ENCODE measurements at regions not wholly inside any gene's neighbourhood (a gene's known extent, or its start where the extent isn't known, plus 50 kb on each side); places are given as distances from the start of the nearest gene placed in this dataset.

DNA sequence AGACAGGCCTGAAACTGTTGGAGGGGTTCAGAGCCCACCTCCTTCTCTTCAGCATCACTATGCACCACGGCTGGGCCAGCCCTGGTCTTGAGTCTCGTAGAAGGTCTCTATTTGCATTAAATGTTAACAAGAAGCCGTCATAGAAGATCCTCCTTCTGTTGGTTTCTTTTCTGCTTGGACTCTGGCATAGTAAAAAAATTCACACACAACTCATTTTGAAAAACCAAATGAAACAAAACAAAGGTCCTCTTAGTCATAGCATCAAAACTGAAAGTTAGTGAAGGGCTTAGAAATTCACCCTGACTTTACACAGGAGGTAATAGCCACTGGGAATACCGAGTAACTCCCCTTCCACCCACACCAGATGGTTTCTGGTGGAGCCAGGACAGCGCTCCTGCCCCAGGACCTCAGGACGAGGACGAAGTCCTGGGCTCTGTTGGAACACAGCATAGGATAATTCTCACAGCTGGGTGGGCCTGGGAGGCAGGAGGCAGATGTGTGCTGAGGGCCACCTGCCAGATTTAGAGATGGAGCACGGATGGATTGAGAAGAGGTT lies 248.4 kb upstream of the KLF6 start:
- TF ChIP-seq TEAD4 (IDR thresholded peaks at IDR 0.05; ENCODE audit: low read length) = no peak
- TF ChIP-seq TEAD4 (CRISPR knock-in tag; IDR thresholded peaks at IDR 0.05; ENCODE audit: borderline replicate concordance) = no peak
- TF ChIP-seq E2F1 (CRISPR knock-in tag; IDR thresholded peaks at IDR 0.05) = no peak
- TF ChIP-seq HDAC2 (IDR thresholded peaks at IDR 0.05) = no peak
- TF ChIP-seq HNRNPUL1 (IDR thresholded peaks at IDR 0.05; ENCODE audit: low read length) = no peak
- TF ChIP-seq RCOR1 (IDR thresholded peaks at IDR 0.05; ENCODE audit: borderline replicate concordance in 1 of 2, low read depth in 2 of 2, low read length in 2 of 2) = no peak
- TF ChIP-seq SRF (CRISPR knock-in tag; IDR thresholded peaks at IDR 0.05) = no peak
- no peak for TF ChIP-seq FOXK1 (CRISPR knock-in tag; IDR thresholded peaks at IDR 0.05; ENCODE audit: borderline replicate concordance)
- TF ChIP-seq FOXK2 (conservative IDR thresholded peaks at IDR 0.05 in 1 of 2, IDR thresholded peaks at IDR 0.05 in 1 of 2; ENCODE audit: low read depth in 2 of 2) = no peak

All from K562 (cell line).